GM21423 (cell line): ENCODE measurements at regions not wholly inside any gene's neighbourhood (a gene's known extent, or its start where the extent isn't known, plus 50 kb on each side); places are given as distances from the start of the nearest gene placed in this dataset.

Experiments
- ATAC-seq: cut with Tn5 transposase; IDR thresholded peaks from one replicate; pipeline ENCODE4 v1.9.1; 2021; ENCODE audit warnings: mild to moderate bottlenecking, moderate library complexity; ENCODE audit not compliant: unreplicated experiment

DNA sequence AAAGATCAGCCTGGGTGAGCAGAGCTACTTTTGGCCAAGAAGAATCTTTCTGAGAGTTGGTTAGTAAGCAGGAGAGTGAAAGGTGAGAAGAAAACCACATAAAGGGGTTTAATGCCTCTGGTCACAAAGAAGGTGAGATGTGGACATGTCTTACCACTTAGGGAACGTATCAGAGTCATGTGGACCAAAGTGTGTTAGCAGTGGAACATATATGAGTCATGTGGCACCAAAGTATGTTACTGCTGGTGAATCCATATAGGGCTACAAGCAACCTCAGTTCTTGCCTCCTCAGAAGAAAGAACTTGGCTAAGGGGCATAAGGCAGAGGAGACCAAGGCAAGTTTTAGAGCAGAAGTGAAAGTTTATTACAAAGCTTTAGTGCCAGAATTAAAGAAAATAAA is 411.6 kb upstream of the NEGR1 start:
- no peak for ATAC-seq

DNA sequence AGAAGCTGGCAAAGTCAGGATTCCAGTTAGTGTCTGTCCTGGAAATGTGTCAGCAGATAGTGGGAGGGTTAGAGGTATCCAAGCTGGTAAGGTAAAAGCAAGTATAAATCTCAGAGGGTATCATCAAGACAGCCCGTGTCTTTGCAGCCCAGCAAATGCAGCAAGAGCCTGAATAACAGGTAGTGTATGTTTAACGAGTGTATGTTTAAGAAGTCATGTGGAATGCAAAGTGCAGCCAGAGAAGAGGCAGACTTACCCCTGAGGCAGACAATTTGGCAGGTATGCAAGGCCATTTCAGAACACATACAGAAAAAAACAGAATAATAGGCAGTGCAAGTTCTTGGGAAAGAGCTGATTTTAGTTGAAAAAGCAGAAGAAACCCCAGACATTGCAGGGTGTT is 411.0 kb upstream of the NEGR1 start:
- no peak for ATAC-seq

DNA sequence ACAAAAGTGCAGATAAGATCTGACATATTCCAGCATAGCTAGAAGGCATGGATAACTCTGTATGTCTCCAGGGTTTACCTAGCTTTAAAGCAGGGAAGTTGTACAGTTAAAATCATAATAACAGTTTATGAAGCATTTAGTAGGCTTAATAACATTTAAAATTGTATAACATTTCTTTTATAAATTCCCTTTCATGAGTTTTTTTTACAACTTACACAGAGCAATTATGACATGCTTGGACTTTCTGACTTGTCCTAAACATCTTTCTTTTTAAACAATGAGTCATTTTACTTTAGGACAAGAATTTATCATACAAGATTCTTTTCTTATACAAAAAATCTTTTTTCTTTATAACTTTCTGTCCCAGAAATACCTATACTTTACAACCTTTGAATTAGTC is 408.5 kb upstream of the NEGR1 start:
- no peak for ATAC-seq

DNA sequence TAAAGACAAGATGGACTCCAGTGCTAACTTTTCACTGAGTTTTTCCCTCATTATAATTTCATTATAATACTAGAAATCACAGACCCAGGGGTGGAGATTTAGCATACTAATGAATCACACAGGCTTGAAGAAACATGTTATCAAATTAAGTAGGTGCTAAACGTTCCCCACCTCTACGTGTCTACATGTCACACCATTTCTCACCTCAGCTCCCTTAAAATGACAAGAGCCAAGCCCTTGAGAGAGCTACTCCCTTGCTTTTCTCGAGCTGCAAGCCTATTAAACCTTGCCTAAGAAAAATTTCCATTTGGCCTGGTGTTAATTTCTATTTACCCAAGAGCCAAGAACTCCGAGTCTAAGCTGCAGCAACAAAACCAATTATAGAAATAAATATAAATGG is 396.3 kb upstream of the NEGR1 start:
- ATAC-seq = no peak

- no peak for ATAC-seq
These were observed 388.6 kb upstream of the NEGR1 start for GRCh38 chr1:72670902-72671301.

- ATAC-seq = no peak
These were observed 380.6 kb upstream of the NEGR1 start for GRCh38 chr1:72662918-72663317.

DNA sequence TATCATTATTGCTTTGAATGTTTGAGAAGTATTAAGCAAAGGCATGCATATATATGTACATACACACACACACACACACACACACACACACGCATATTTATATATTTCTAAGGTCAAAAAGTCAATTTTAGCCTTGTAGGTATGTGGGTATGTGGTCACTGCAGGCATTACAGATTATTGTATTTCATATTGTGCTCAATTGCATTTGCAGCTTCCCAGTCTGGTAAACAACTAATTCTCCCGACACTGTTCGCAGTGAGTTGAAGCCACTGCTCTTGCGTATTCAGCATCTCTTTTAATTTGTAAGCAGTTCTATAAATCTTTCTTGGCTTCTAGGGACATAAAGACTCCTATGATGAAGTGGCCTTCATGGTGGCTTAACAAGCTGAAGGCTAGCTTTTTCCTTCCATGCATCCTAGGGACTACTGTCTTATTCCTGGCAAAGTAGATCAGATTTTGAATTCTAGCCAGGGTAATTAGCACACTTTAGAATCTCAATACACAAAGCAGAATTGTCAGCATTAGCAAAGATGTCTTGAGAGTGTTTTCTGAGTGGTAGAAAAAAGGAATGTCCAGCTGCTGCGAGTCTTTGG is 368.6 kb upstream of the NEGR1 start:
- ATAC-seq = no peak

GRCh38 chr1:72649991-72650390 is 367.7 kb upstream of the NEGR1 start:
- no peak for ATAC-seq

DNA sequence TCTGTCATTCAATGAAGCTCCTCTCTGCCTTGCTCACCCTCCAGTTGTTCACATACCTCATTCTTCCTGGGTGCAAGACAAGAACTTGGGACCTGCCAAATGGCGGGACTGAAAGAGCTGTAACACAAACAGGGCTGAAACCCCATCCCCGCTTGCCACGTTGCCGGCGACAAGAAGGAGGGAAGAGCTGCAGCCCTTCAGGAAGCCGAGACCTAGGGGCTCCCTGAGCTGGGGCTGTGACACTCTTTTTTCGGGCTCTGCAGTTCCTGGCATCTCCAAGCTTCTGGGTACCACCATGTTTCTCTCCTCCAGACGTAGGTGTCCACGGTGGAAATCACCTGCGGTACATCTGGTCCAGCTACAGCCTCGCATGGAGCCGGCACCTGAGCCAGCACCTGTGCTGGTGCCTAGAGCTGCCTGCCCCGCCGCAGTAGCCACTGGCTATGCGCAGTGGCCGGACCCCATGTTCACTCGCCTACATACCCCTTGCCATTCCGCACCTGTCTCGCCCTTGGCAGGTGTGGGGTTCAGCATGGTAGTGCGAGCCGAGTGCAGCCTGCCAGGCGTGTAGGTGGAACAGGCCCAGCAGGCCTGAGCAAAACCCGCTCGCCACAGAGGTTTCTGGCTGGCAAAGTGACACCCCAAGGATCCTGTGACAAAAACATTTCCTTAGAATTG is 367.0 kb upstream of the NEGR1 start:
- ATAC-seq = no peak

- ATAC-seq = no peak
These were observed 366.1 kb upstream of the NEGR1 start for GRCh38 chr1:72648465-72648864.

DNA sequence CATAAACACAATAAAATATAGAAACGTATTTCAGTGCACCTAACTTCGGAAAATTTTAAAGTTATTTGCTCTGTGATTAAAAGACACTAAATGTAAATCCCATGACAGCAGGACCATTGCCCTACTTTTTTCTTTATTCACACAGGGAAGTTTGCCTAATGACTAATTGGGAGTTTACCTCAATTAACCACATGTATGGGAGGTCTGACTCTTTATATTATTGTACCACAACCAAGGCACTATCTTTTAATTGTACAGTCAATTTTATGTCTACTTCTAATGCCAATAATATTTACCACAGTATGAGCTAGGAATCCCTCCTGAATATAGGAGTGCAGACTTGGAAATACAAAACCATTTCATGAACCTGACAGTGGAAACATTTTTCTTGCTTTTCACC is 360.8 kb upstream of the NEGR1 start:
- no peak for ATAC-seq

DNA sequence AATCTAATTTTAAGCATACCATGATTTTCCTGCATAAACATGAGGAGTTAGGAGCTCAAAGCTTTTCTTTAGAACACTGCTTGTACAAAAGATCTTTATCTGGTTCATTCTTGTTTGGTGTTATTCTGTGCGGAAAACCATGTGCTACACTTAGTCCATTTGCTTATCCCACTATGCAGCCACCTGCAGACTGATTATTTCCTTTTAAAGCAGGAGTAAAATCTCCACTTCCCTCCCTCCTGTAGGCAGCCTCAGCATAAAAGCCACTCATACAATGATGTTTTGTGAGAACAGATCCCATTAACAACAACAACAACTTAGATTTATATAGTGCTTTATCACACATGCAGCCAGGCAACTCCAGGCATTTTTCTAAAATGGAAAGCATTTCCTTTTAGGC is 355.3 kb upstream of the NEGR1 start:
- ATAC-seq = no peak

DNA sequence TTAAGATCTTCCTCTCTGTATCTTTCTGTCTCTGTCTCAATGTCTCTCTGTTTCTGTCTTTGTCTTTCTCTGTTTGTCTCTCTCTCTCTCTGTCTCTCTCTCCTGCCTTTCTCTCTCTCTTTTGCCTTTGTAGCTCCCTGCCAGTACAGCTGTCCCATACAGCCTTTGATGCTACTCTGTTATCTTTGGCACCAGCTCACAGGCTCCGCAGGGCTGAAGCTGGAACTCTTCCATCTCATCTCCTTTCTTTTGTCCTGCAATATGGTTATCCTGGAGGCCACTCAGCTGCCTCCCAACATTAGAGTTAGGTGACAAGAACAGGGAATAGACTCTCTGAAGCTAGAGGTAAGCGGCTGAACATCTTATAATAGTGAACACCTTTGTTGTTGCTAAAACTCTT is 354.3 kb upstream of the NEGR1 start:
- ATAC-seq = no peak

DNA sequence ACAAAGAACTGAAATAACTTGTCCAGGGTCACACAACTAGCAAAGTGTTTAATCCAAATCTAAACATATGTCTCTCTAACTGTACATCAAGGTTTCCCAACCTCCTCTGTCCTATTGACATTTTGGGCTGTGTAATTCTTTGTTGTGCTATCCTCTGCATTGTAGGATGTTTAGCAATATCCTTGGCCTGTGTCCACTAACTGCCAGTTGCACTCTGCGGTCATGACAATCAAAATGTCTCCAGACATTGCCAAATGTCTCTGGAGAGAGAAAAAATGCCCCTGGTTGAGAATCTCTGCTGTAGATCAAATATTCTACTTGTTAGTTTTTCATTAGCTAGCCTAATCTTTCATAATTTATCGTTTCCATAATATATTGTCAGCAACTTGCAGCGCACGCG is 353.4 kb upstream of the NEGR1 start:
- no peak for ATAC-seq

DNA sequence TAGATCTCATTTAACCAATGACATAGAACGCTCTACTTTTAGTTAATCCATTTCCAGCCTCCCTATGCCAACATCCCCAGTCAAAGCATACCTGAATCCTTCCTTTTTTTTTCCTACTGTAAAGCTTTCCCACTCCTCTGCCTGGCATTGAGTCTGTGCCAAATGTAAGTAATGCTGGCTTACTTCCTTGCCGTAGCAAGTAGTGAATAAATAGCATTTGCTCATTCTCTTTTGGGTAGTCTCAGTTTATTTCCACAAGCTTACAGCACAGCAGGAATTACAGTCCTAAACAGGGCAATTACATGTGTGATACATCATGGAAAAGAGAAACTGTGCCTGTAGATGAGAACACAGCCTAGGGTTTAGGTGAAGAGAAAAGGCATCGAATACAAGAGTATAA is 352.6 kb upstream of the NEGR1 start:
- ATAC-seq = no peak

- no peak for ATAC-seq
These were observed 349.1 kb upstream of the NEGR1 start for GRCh38 chr1:72631449-72631848.

DNA sequence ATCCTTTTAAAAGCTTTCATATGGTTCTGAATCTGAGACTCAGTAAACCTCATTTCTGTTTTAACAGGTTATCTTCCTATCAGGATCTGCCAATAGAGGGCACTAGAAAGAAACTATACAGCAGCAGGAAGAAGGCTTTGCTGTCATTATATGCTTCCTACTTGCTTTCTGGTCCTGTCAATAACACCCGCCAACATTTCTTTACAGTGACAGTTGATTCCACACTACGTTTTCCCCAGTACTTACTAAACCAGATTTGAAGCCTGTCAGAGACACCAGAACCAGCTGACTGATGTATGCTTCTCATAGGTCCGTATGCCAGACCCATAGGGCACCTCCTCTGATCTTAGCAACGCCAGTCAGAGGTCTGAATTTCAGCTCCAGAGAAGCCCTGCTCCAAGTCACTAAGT is 341.0 kb upstream of the NEGR1 start:
- ATAC-seq = peak; percentile 82

DNA sequence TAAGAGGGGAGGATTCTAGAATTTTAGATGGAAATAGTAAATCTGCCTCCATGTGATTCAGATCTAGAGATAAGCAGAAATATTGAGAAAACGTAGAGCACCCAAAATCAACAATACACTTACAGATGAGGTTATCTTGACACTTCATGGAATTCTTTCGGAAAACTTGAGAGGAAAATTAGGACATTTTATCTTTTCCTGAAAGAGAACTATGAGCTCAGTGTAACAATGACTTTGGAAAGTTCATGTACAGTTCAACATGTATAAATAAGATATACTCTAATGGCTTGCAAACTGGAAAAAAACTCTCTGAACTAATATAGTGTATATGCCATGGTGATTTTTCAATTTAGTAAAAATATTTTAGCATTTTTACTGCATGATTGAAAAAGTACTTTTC is 338.1 kb upstream of the NEGR1 start:
- ATAC-seq = no peak

GRCh38 chr1:72606216-72606810 is 324.0 kb upstream of the NEGR1 start:
- ATAC-seq = no peak

DNA sequence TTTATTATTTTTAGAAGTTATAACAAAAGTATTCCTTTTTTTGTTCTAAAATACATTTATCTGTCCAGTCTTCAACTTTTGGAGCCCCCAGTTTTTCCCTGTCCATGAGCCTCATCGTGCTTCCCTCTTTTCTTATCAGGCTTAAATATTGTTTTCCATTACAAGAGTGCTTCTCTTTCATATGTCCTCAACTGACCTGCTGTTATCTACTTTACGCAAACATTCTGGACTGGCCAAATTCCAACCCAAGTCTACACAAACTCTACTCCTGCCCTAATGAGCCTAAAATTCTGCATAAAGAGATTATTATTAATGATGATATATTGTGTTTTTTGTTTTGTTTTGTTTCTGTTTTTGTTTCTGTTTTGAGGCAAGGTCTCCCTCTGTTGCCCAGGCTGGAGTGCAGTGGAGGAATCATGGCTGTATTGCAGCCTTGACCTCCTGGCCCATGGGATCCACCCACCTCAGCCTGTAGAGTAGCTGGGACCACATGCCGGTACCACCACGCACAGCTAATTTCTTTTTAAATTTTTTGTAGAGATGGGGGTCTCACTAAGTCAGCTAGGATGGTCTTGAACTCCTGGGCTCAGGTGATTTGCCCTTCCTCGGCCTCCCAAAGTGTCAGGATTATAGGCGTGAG is 318.8 kb upstream of the NEGR1 start:
- no peak for ATAC-seq

- no peak for ATAC-seq
These were observed 303.8 kb upstream of the NEGR1 start for GRCh38 chr1:72586023-72586685.

- ATAC-seq = no peak
These were observed 297.3 kb upstream of the NEGR1 start for GRCh38 chr1:72579629-72580028.
